NAMALWA (cell line): ENCODE measurements at regions not wholly inside any gene's neighbourhood (a gene's known extent, or its start where the extent isn't known, plus 50 kb on each side); places are given as distances from the start of the nearest gene placed in this dataset.
A peak's percentile ranks its signal among the peaks of the same experiment; 100 is the strongest.
"Not testable (repeated sequence)": the region's sequence is repeated elsewhere in the genome, so short reads cannot be mapped to it uniquely, and the experiment has no call there.

ENCODE experiments used
- DNase-seq: peaks from one replicate; pipeline ENCODE4 v3.0.0-alpha.2; 2015; ENCODE audit warnings: low spot score

GRCh38 chr1:99538618-99538956 lies 107.3 kb upstream of the PALMD start:
- DNase-seq = no peak

- no peak for DNase-seq
Observed at GRCh38 chr1:99539131-99539530, 106.8 kb upstream of the PALMD start.

- DNase-seq = no peak
Observed at GRCh38 chr1:99540744-99541143, 105.2 kb upstream of the PALMD start.

- no peak for DNase-seq
Observed at GRCh38 chr1:99544328-99544727, 101.6 kb upstream of the PALMD start.

- no peak for DNase-seq
Observed at GRCh38 chr1:99546432-99547416, 99.2 kb upstream of the PALMD start.

GRCh38 chr1:99548943-99549605 lies 96.8 kb upstream of the PALMD start:
- DNase-seq = peak; percentile 48

- DNase-seq = no peak
Observed at GRCh38 chr1:99550198-99550597, 95.7 kb upstream of the PALMD start.

GRCh38 chr1:99551812-99552614 lies 93.9 kb upstream of the PALMD start:
- DNase-seq = no peak

GRCh38 chr1:99553301-99553700 lies 92.6 kb upstream of the PALMD start:
- no peak for DNase-seq

GRCh38 chr1:99553819-99554218 lies 92.1 kb upstream of the PALMD start:
- DNase-seq = not testable (repeated sequence)

GRCh38 chr1:99554727-99555126 lies 91.2 kb upstream of the PALMD start:
- DNase-seq = no peak

GRCh38 chr1:99557546-99558202 lies 88.2 kb upstream of the PALMD start:
- no peak for DNase-seq

GRCh38 chr1:99559166-99559565 lies 86.7 kb upstream of the PALMD start:
- DNase-seq = no peak

GRCh38 chr1:99560207-99561040 lies 85.5 kb upstream of the PALMD start:
- no peak for DNase-seq

GRCh38 chr1:99561952-99562351 lies 84.0 kb upstream of the PALMD start:
- DNase-seq = no peak

- no peak for DNase-seq
Observed at GRCh38 chr1:99565606-99566289, 80.2 kb upstream of the PALMD start.

- no peak for DNase-seq
Observed at GRCh38 chr1:99566290-99567021, 79.5 kb upstream of the PALMD start.

- DNase-seq = peak; percentile 69
Observed at GRCh38 chr1:99570486-99571089, 75.3 kb upstream of the PALMD start.

- no peak for DNase-seq
Observed at GRCh38 chr1:99571092-99571734, 74.7 kb upstream of the PALMD start.
